BE2C (cell line): ENCODE measurements at regions not wholly inside any gene's neighbourhood (a gene's known extent, or its start where the extent isn't known, plus 50 kb on each side); places are given as distances from the start of the nearest gene placed in this dataset.

Experiments used
- DNase-seq: peaks from one replicate; pipeline ENCODE4 v3.0.0-alpha.2; 2020
- H3K27me3 ChIP-seq: fragments of 250-450 bp; sonication (Bioruptor Pico); 2 replicates; pipeline ENCODE4 v1.5.1; 2020; ENCODE audit warnings: mild to moderate bottlenecking
- H3K36me3 ChIP-seq: fragments of 250-450 bp; sonication (Bioruptor Pico); 2 replicates; pipeline ENCODE4 v1.5.1; 2020; ENCODE audit warnings: mild to moderate bottlenecking
- H3K4me1 ChIP-seq: fragments of 250-450 bp; sonication (Bioruptor Pico); 2 replicates; pipeline ENCODE4 v1.5.1; 2020
- H3K4me3 ChIP-seq: 2 replicates; pipeline ENCODE4 v1.5.1; 2011; ENCODE audit warnings: low read depth, low read length
- H3K9me3 ChIP-seq: fragments of 250-450 bp; sonication (Bioruptor Pico); 2 replicates; pipeline ENCODE4 v1.5.1; 2020
- TF ChIP-seq, protein P1 (sequence below): IDR thresholded peaks from 2 replicates; pipeline ENCODE4 v1.5.1; 2012; ENCODE audit warnings: mild to moderate bottlenecking, low read depth, low read length

GRCh38 chr18:8995096-8995495 is 107.4 kb upstream of the NDUFV2 start:
- no peak for DNase-seq
- Histone ChIP-seq H3K36me3 (no peaks in the 10 kb centered on the region), H3K9me3 (no peaks in the 10 kb centered on the region), H3K4me3 (no peak overlapping the region), H3K4me1 (no peaks in the 10 kb centered on the region), H3K27me3 (no peaks in the 10 kb centered on the region)
- TF ChIP-seq, protein P1, sequence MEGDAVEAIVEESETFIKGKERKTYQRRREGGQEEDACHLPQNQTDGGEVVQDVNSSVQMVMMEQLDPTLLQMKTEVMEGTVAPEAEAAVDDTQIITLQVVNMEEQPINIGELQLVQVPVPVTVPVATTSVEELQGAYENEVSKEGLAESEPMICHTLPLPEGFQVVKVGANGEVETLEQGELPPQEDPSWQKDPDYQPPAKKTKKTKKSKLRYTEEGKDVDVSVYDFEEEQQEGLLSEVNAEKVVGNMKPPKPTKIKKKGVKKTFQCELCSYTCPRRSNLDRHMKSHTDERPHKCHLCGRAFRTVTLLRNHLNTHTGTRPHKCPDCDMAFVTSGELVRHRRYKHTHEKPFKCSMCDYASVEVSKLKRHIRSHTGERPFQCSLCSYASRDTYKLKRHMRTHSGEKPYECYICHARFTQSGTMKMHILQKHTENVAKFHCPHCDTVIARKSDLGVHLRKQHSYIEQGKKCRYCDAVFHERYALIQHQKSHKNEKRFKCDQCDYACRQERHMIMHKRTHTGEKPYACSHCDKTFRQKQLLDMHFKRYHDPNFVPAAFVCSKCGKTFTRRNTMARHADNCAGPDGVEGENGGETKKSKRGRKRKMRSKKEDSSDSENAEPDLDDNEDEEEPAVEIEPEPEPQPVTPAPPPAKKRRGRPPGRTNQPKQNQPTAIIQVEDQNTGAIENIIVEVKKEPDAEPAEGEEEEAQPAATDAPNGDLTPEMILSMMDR = no peak

- DNase-seq = no peak
- Histone ChIP-seq H3K27me3 (no peaks in the 10 kb centered on the region), H3K9me3 (no peaks in the 10 kb centered on the region), H3K4me3 (no peak overlapping the region), H3K4me1 (no peaks in the 10 kb centered on the region), H3K36me3 (no peaks in the 10 kb centered on the region)
- TF ChIP-seq, protein P1 = no peak
Observed at GRCh38 chr18:8996771-8997432, 105.6 kb upstream of the NDUFV2 start.

- no peak overlapping the region for H3K4me3 ChIP-seq
- no peaks in the 10 kb centered on the region for H3K36me3 ChIP-seq
- TF ChIP-seq, protein P1 = no peak
- DNase-seq = no peak
- no peaks in the 10 kb centered on the region for H3K4me1 ChIP-seq
- no peaks in the 10 kb centered on the region for H3K9me3 ChIP-seq
- H3K27me3 ChIP-seq = no peaks in the 10 kb centered on the region
Observed at GRCh38 chr18:8997634-8998033, 104.9 kb upstream of the NDUFV2 start.

DNA sequence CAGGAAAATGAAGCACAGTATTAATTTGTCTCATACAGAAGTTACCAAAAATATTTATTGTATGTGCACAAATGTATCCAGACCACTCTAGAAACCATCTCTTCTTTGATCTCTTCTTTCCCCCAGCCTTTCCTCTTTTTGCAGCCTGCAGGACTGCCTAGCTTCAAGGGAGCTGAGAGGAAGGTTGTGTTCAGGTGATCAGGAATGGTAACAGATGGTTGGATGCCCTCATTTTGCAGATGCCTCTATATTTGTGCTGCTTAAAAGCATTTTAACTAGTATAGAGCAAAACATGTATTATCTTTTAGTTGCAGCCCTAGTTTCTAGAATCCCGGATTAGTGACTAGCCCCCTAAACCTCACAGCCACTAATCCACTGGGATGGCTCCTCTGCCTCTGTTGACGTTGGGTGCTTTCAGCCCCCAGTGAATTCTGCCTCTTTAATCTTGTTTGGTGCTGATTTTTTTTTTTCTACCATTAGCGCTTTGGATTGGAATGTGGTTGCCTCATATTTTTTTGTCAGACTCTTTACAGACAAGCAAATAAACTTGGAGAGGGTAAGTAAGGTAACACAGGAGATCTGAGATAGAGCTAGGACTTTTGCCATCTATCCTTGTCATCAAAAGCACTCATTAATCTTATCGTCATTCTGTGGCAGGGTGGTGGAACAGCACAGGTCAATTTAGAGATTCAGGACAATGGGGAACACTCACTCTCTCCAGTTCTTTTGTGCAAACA is 103.8 kb upstream of the NDUFV2 start:
- no peaks in the 10 kb centered on the region for H3K36me3 ChIP-seq
- no peaks in the 10 kb centered on the region for H3K9me3 ChIP-seq
- no peak overlapping the region for H3K4me3 ChIP-seq
- TF ChIP-seq, protein P1 = no peak
- H3K27me3 ChIP-seq = no peaks in the 10 kb centered on the region
- H3K4me1 ChIP-seq = no peaks in the 10 kb centered on the region
- no peak for DNase-seq

- no peak for DNase-seq
- TF ChIP-seq, protein P1 = no peak
- Histone ChIP-seq H3K4me1 (no peaks in the 10 kb centered on the region), H3K36me3 (no peaks in the 10 kb centered on the region), H3K4me3 (no peak overlapping the region), H3K9me3 (no peaks in the 10 kb centered on the region), H3K27me3 (no peaks in the 10 kb centered on the region)
Observed at GRCh38 chr18:8999872-9000271, 102.6 kb upstream of the NDUFV2 start.

GRCh38 chr18:9000733-9001132 is 101.8 kb upstream of the NDUFV2 start:
- TF ChIP-seq, protein P1 = no peak
- Histone ChIP-seq H3K4me3 (no peak overlapping the region), H3K9me3 (no peaks in the 10 kb centered on the region), H3K27me3 (no peaks in the 10 kb centered on the region), H3K4me1 (no peaks in the 10 kb centered on the region), H3K36me3 (no peaks in the 10 kb centered on the region)
- no peak for DNase-seq
